Activated gamma-delta T cell treated with Interleukin-2 at 50 U/mL for 16 hours (primary cell): ENCODE measurements at regions not wholly inside any gene's neighbourhood (a gene's known extent, or its start where the extent isn't known, plus 50 kb on each side); places are given as distances from the start of the nearest gene placed in this dataset.
"Not testable (repeated sequence)": the region's sequence is repeated elsewhere in the genome, so short reads cannot be mapped to it uniquely, and the experiment has no call there.

Source experiments
- DNase-seq: peaks from one replicate; pipeline ENCODE4 v3.0.0-alpha.2; 2020

DNA sequence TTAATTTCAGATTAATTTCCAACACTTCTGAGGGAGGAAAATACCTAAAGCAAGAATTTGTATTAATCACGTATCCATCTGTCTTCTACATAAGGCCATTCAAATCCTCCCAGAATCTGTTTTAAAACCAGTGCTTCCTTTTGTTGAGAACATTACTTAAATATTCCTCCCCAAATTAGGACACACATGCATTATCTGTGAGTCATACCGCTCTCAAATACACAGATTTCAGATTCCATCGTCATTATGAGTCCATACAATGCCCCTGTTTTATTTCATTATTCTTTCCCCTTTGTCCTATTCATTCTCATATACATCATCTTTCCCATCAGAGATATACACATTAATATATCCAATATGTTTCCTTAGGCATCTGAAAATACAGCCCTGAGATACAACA lies 57.3 kb upstream of the PRSS12 start:
- DNase-seq, result no peak

DNA sequence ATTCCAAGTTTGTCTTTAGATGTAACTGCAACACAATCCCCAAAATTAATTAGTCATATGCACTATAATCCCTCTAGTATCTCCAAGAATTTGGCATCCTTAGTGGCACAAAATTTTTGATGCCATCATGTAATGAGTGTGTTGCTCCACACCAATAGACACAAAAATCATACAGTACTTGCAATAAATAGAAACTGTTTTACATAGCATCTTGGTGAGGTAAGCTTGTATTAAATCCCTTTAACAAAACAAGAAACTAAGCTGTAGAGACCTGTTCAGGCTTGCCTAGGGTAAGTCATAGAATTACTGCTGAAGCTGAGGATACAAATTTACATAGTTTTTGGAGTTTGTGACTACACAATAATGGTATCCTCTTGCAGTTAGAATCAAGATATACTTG lies 64.5 kb upstream of the PRSS12 start:
- DNase-seq, result no peak

DNA sequence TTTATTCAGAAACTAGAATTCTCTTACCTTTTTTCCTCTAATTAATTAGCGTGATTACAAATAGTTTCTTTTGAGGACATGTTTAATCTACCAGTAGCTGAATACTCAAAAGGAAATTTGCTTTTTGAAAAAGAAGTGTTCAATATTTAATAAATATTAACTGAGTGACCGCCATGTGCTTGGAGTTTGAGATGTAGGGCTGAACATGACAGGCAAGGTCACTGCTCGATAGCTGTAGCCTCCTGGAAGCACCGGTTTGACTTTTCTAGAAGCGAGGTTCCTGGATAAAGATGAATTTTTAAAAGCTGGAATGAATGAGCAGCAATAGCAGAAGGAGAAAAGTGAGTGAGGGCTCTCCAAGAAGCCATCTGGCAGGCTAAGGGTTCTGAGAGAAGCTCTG lies 65.0 kb upstream of the PRSS12 start:
- DNase-seq, result not testable (repeated sequence)

DNA sequence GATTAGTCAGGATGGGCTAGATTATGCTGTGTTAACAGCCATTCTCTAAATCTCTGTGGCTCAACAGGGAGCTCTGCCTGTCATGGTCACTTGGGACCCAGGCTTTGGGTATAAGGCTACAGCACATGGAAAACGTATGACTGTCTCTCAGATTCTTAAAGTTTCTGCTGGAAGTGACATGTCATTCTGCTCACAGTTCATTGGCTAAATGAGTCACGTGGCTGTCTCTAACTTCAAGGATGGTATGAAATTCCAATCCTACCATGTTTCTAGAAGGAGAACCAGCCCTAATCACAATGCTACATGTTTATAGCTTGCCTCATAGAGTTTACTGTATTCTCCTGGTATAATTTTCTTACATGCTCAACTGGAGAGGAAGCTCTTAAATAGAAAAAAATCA lies 65.6 kb upstream of the PRSS12 start:
- not testable (repeated sequence) for DNase-seq

- not testable (repeated sequence) for DNase-seq
Measured at GRCh38 chr4:118419626-118420025, 66.8 kb upstream of the PRSS12 start.

DNA sequence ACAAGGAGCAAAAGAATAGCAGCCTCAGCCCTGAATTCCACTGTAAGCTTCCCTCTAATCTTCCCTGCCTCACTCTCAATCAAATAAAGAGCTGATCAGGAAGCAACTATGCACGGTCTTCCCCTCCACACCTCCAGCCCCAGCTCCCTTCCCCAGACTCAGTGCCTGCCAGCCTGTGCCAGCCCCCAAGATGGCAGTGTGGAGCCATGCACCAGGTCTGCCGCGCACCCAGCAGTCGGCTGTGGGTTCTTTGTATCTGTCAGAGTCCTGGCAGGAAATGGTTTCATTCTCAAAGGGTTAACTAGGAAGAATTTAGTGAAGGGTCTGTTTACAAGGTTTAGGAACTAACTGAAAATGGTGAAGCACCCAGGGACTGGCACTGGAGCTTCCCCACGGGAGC lies 71.3 kb upstream of the PRSS12 start:
- not testable (repeated sequence) for DNase-seq

DNA sequence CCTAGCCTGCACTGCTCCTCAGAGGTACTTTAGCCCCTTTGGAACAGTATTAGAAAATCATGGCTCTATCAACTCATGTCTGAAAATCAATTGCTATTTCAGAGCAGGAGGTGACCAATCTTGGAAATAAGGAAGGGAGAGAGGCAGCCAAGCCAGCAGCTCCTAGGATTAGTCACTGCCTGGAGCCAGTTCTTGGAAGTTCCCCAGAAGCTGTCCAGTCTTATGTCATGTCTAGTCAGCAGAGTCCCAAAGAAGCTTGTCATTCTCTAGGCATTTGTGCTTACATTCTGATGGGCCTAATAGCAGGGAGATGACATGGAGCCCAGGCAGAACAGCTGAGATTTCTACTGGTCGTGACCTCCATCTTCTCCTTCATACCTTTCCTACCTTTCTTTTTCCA lies 76.1 kb upstream of the PRSS12 start:
- not testable (repeated sequence) for DNase-seq

DNA sequence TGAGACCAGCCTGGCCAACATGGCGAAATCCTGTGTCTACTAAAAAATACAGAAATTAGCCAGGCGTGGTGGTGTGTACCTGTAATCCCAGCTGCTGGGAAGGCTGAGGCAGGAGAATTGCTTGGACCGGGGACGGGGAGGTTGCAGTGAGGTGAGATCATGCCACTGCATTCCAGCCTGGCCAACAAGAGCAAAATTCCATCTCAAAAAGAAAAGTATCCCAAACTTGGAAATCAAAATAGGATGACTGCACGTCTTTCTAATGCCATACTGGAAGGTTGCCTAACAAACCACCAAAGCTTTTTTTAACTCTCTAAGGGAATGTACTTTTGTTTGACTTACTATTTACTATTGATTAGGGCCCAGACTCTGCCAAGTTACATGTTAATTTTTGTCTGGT lies 79.6 kb upstream of the PRSS12 start:
- DNase-seq, result not testable (repeated sequence)

DNA sequence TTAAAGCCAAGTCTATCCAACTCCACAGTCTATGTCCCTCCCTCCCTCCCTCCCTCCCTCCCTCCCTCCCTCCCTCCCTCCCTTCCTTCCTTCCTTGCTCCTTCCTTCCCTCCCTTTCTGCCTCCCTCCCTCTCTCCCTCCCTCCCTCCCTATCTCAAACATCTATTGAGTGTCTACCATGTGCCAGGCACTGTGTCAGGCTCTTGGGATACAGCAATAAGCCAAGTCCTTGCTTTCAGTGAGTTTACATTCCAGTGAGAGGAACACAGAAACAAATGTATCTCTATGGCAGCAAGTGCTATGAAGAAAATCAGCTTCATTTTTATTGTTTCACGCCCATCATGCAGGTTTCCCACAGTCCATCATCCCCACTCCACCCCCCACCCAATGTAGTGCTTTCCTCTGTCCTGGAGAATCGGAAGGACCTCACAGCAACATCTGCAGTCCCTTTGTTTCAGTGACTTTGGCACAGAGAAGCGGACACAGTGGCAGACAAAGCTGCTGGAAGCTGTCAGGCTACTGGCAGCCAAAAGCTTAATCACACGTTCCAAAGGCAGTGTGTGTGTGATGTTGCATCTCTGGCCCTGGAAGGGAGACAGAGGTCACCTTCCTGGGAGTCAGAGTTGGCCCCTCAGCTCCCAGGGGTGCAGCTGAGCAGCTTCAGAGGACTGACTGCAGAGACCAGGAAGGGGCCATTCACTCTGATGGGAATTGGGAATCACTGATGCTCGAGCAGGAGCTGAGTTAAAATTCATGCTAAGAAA lies 81.0 kb upstream of the PRSS12 start:
- DNase-seq, result not testable (repeated sequence)

DNA sequence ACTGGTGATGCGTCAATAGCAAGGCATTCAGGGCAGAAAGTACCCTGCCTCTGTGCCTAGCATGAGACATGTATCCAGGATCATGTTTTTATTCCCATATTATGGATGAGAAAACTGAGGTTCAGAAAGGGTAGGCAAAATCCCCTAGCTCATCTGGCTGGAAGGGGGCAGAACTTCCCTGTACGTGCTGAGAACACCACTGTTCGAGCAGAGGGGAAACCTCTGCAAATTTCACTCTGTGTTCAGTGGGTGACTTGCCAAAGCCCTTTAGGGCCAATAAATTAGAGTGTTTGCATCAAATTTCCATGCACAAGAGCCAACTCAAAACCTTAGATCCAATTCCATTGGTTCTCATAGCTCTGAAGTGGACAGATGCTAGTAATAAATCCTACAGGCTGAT lies 82.6 kb upstream of the PRSS12 start:
- DNase-seq, result not testable (repeated sequence)

GRCh38 chr4:118442115-118442837 lies 89.5 kb upstream of the PRSS12 start:
- not testable (repeated sequence) for DNase-seq

- not testable (repeated sequence) for DNase-seq
Measured at GRCh38 chr4:118447397-118447796, 94.6 kb upstream of the PRSS12 start.

DNA sequence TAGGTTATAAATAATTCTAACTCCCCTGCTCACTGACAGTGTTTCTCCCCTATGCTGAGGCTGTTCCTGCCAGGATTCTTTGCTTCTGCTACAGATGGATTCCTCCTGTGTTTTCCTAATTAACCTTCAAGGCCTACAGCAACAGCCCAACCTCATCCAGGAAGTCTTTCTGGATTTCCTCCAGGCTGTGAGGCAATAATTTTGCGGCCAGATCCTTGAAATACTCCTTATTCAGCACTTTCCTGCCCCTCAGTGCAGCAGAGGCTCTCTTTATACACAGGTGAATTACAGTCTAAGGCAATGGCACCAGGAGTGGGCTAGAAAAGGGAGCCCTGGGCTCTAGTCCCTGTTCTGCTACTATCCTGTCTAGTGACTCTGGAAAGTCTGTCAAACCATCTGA lies 102.1 kb upstream of the PRSS12 start:
- not testable (repeated sequence) for DNase-seq

- not testable (repeated sequence) for DNase-seq
Measured at GRCh38 chr4:118461435-118461834, 108.6 kb upstream of the PRSS12 start.

GRCh38 chr4:118465831-118466230 lies 113.0 kb upstream of the PRSS12 start:
- not testable (repeated sequence) for DNase-seq

GRCh38 chr4:118474001-118474626 lies 121.3 kb upstream of the PRSS12 start:
- DNase-seq, result not testable (repeated sequence)

DNA sequence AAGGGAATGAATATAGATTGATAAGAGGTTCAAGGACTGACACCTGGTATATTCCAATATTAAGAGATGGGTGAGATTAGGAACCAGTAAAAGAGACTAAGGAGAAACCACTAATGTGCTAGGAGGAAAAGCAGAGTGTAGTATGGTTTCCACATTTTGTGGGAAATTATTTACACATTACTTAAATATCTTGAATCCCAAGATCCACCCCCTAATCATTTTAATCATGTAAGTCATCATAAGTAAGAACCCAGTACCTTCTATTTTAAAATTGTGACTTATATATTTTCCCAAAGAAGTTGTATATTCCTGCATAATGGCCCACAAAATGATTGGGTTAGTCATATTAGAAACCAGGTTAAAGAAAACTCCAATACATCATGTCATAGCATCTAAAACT lies 122.0 kb upstream of the PRSS12 start:
- not testable (repeated sequence) for DNase-seq

- DNase-seq, result not testable (repeated sequence)
Measured at GRCh38 chr4:118475901-118476300, 123.1 kb upstream of the PRSS12 start.

DNA sequence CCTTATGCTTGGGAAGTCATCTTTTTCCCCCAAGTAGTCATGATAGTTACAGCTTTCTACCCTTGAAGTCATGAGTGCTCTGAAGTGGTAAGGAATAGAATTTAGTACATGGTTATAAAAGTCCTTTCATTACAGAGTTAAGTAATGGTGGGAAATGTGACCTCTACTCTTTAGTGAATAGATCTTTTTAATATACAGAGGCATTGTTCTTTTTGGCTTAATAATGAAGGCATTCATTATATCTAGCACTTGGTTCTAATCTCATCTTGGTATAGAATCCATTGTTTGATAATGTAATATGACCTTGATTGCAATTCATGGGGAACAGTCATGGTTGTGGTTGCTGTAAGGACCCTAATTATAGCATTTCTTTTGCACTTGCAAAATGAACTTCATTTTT lies 125.0 kb upstream of the PRSS12 start:
- DNase-seq, result not testable (repeated sequence)

- DNase-seq, result not testable (repeated sequence)
Measured at GRCh38 chr4:118485801-118486314, 133.1 kb upstream of the PRSS12 start.

- DNase-seq, result not testable (repeated sequence)
Measured at GRCh38 chr4:118492963-118493362, 140.2 kb upstream of the PRSS12 start.

DNA sequence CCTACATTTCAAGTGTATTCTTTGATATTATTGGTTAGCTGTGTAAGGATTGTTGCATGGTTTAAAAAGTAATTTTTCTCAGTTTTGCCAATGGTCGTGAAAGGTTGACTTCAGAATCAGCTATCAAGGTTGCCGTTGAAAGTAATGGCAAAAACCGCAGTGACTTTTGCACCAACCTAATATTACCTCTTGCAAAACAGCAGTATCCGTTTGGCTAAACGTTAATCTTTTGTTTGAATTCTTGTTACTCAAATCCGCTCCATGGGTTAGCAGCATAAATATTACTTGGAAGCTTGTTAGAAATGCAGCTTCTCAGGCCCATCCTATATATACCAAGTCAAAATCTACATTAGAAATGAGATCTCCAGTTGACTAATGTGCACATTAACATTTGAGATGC lies 141.6 kb upstream of the PRSS12 start:
- DNase-seq, result not testable (repeated sequence)

GRCh38 chr4:118502967-118503366 lies 150.2 kb upstream of the PRSS12 start:
- not testable (repeated sequence) for DNase-seq
